ENCODE measurements at regions not wholly inside any gene's neighbourhood (a gene's known extent, or its start where the extent isn't known, plus 50 kb on each side); places are given as distances from the start of the nearest gene placed in this dataset.

- TF ChIP-seq CTCF (IDR thresholded peaks at IDR 0.05) (no peak), POLR2A (IDR thresholded peaks at IDR 0.05) (no peak)
Observed at GRCh38 chr5:84830265-84830664, 445.6 kb upstream of the EDIL3 start.
